ENCODE measurements at regions not wholly inside any gene's neighbourhood (a gene's known extent, or its start where the extent isn't known, plus 50 kb on each side); places are given as distances from the start of the nearest gene placed in this dataset.

- Histone ChIP-seq H3K9me3 (ENCODE audit: control insufficient read depth, insufficient read depth, low read depth, low read length) (no peaks in the 10 kb centered on the region), H3K27ac (ENCODE audit: insufficient read depth, low read length) (no peak overlapping the region), H2AFZ (ENCODE audit: low read length) (no peak overlapping the region), H4K20me1 (ENCODE audit: control insufficient read depth, extremely low read depth, insufficient read depth, low read length) (no peaks in the 10 kb centered on the region), H3K4me1 (ENCODE audit: control insufficient read depth, extremely low read depth, insufficient read depth, low read length) (no peaks in the 10 kb centered on the region), H3K27me3 (ENCODE audit: control insufficient read depth, insufficient read depth, low read length) (peaks cover 14% of the 10 kb centered on the region), H3K9ac (ENCODE audit: insufficient read depth, low read length) (no peak overlapping the region), H3K4me2 (ENCODE audit: extremely low read depth, insufficient read depth, low read length) (no peak overlapping the region), H3K4me3 (replicated peaks in 1 of 4; ENCODE audit: control extremely low read depth in 1 of 4, insufficient read depth in 1 of 4, low read depth in 3 of 4, low read length in 4 of 4) (no peak overlapping the region), H3K36me3 (ENCODE audit: control insufficient read depth, insufficient read depth, low read length) (no peaks in the 10 kb centered on the region), H3K79me2 (ENCODE audit: control insufficient read depth, insufficient read depth, low read length) (no peaks in the 10 kb centered on the region)
- no peak for DNase-seq (ENCODE audit: low read depth in 2 of 2)
- TF ChIP-seq CTCF (conservative IDR thresholded peaks at IDR 0.05 in 1 of 2, IDR thresholded peaks at IDR 0.05 in 1 of 2; ENCODE audit: low read depth in 1 of 2, low read length in 2 of 2) (no peak), EZH2 (IDR thresholded peaks at IDR 0.05; ENCODE audit: low read length, missing control alignments) (no peak)
Observed at GRCh38 chr4:153089742-153090141, 114.5 kb upstream of the TRIM2 start.

GRCh38 chr4:153090181-153090580, 114.1 kb upstream of the TRIM2 start:
- DNase-seq (ENCODE audit: low read depth in 2 of 2), result no peak
- Histone ChIP-seq H3K4me1 (ENCODE audit: control insufficient read depth, extremely low read depth, insufficient read depth, low read length) (no peaks in the 10 kb centered on the region), H3K79me2 (ENCODE audit: control insufficient read depth, insufficient read depth, low read length) (no peaks in the 10 kb centered on the region), H3K4me3 (replicated peaks in 1 of 4; ENCODE audit: control extremely low read depth in 1 of 4, insufficient read depth in 1 of 4, low read depth in 3 of 4, low read length in 4 of 4) (no peak overlapping the region), H4K20me1 (ENCODE audit: control insufficient read depth, extremely low read depth, insufficient read depth, low read length) (no peaks in the 10 kb centered on the region), H3K9ac (ENCODE audit: insufficient read depth, low read length) (no peak overlapping the region), H3K36me3 (ENCODE audit: control insufficient read depth, insufficient read depth, low read length) (no peaks in the 10 kb centered on the region), H3K27ac (ENCODE audit: insufficient read depth, low read length) (no peak overlapping the region), H3K9me3 (ENCODE audit: control insufficient read depth, insufficient read depth, low read depth, low read length) (no peaks in the 10 kb centered on the region), H2AFZ (ENCODE audit: low read length) (no peak overlapping the region), H3K27me3 (ENCODE audit: control insufficient read depth, insufficient read depth, low read length) (peaks cover 14% of the 10 kb centered on the region), H3K4me2 (ENCODE audit: extremely low read depth, insufficient read depth, low read length) (no peak overlapping the region)
- TF ChIP-seq EZH2 (IDR thresholded peaks at IDR 0.05; ENCODE audit: low read length, missing control alignments) (no peak), CTCF (conservative IDR thresholded peaks at IDR 0.05 in 1 of 2, IDR thresholded peaks at IDR 0.05 in 1 of 2; ENCODE audit: low read depth in 1 of 2, low read length in 2 of 2) (no peak)

GRCh38 chr4:153090670-153091385, 113.4 kb upstream of the TRIM2 start:
- no peaks in the 10 kb centered on the region for H3K9me3 ChIP-seq (ENCODE audit: control insufficient read depth, insufficient read depth, low read depth, low read length)
- no peak overlapping the region for H3K4me3 ChIP-seq (replicated peaks in 1 of 4; ENCODE audit: control extremely low read depth in 1 of 4, insufficient read depth in 1 of 4, low read depth in 3 of 4, low read length in 4 of 4)
- no peak for DNase-seq (ENCODE audit: low read depth in 2 of 2)
- H3K4me1 ChIP-seq (ENCODE audit: control insufficient read depth, extremely low read depth, insufficient read depth, low read length), result no peaks in the 10 kb centered on the region
- H3K9ac ChIP-seq (ENCODE audit: insufficient read depth, low read length), result no peak overlapping the region
- no peaks in the 10 kb centered on the region for H3K36me3 ChIP-seq (ENCODE audit: control insufficient read depth, insufficient read depth, low read length)
- H3K27me3 ChIP-seq (ENCODE audit: control insufficient read depth, insufficient read depth, low read length), result peaks cover 14% of the 10 kb centered on the region
- no peaks in the 10 kb centered on the region for H3K79me2 ChIP-seq (ENCODE audit: control insufficient read depth, insufficient read depth, low read length)
- TF ChIP-seq CTCF (conservative IDR thresholded peaks at IDR 0.05 in 1 of 2, IDR thresholded peaks at IDR 0.05 in 1 of 2; ENCODE audit: low read depth in 1 of 2, low read length in 2 of 2) (no peak), EZH2 (IDR thresholded peaks at IDR 0.05; ENCODE audit: low read length, missing control alignments) (no peak)
- no peak overlapping the region for H3K27ac ChIP-seq (ENCODE audit: insufficient read depth, low read length)
- no peak overlapping the region for H3K4me2 ChIP-seq (ENCODE audit: extremely low read depth, insufficient read depth, low read length)
- no peaks in the 10 kb centered on the region for H4K20me1 ChIP-seq (ENCODE audit: control insufficient read depth, extremely low read depth, insufficient read depth, low read length)
- no peak overlapping the region for H2AFZ ChIP-seq (ENCODE audit: low read length)
